GM18505 (cell line): ENCODE measurements at regions not wholly inside any gene's neighbourhood (a gene's known extent, or its start where the extent isn't known, plus 50 kb on each side); places are given as distances from the start of the nearest gene placed in this dataset.
"Not testable (repeated sequence)": the region's sequence is repeated elsewhere in the genome, so short reads cannot be mapped to it uniquely, and the experiment has no call there.

Experiments used
- ATAC-seq: cut with Tn5 transposase; IDR thresholded peaks from one replicate; pipeline ENCODE4 v1.9.1; 2021; ENCODE audit not compliant: unreplicated experiment
- POLR2A ChIP-seq: IDR thresholded peaks from 4 replicates; pipeline ENCODE4 v1.6.1; 2011; ENCODE audit warnings: borderline replicate concordance; ENCODE audit not compliant: insufficient read depth, insufficient read length; ENCODE audit errors: extremely low read depth

DNA sequence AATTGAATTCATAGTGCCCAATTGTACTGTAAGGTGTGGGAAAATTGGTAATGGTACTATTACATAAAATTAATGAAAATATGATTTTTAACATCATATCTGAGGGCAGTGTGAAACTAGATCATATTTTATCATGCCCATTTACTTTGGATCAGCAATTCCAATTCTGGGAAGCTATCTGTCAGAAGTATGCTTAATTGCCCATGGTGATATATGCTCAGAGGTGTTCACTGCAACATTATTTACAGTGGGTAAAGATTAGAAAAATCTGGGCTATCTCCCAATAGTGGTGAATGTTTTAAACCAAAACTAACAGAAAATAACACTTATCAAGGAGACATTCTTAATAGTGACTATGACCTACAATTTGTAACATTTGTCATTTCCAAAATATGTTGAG lies 1260.0 kb downstream of the BRINP3 start:
- ATAC-seq = no peak
- no peak for TF ChIP-seq POLR2A

DNA sequence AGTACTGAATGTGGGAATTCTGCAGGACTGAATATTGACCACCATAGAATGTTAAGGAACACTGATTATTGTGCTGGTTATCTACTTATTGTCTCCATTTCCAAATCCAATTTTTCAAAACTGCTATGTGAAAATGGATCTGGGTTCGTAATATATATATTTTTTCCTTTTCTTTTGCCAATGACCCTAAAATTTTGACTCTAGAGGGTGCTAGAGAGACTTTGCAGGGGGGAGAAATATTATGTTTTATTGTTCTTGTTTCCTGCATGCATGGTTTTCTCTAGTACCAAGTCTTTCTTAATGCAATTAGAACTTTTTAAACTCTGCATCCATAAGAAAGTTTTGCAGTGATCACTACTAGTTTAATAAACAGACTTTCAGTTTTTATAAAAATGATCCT lies 1256.9 kb downstream of the BRINP3 start:
- TF ChIP-seq POLR2A = no peak

DNA sequence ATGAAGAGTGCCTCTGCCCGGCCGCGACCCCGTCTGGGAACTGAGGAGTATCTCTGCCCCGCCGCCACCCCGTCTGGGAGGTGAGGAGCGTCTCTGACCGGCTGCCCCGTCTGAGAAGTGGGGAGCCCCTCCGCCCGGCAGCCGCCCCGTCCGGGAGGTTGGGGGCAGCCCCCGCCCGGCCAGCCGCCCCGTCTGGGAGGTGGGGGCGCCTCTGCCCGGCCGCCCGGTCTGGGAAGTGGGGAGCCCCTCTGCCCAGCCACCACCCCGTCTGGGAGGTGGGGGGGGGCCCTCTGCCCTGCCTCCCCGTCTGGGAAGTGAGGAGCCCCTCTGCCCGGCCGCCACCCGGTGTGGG lies 1251.9 kb downstream of the BRINP3 start:
- ATAC-seq = not testable (repeated sequence)

More for the DNA sequence above, 1256.9 kb downstream of the BRINP3 start:
- ATAC-seq = no peak

DNA sequence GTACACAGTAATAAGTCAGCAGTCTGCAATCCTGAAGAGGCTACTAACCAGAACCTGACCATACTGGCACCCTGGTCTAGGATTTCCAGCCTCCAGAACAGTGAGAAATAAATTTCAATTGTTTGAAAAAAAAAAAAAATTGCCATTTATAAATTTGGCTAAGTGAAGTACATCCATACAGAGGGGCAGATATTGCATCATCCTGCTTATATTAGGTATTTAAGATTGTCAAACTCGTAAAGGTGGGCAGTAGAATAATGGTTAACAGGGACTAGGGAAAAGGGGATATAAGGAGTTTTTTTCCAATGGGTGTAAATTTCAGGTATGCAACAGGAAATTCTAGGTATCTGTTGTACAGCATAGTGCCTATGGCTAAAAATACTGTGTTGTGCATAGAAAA lies 1250.9 kb downstream of the BRINP3 start:
- no peak for TF ChIP-seq POLR2A
- no peak for ATAC-seq

DNA sequence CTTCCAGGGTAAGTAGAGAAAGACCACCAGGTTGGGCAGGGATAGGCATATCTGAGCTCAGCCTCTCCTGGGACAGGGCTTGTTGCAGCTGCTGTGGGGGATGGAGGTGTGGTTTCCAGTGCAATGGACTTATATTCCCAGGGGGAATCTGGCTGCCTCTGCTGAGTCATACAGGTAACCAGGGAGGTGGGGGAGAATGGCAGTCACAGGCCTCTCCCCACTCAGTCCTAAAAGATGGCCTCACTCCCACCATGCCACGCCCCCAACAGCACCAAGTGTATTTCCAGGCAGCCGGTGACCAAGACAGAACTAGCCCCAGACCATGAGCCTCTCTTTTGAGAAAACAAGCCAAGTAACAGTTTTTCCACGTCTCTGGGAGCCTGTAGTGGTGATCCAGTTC lies 1240.7 kb downstream of the BRINP3 start:
- no peak for ATAC-seq
- no peak for TF ChIP-seq POLR2A

DNA sequence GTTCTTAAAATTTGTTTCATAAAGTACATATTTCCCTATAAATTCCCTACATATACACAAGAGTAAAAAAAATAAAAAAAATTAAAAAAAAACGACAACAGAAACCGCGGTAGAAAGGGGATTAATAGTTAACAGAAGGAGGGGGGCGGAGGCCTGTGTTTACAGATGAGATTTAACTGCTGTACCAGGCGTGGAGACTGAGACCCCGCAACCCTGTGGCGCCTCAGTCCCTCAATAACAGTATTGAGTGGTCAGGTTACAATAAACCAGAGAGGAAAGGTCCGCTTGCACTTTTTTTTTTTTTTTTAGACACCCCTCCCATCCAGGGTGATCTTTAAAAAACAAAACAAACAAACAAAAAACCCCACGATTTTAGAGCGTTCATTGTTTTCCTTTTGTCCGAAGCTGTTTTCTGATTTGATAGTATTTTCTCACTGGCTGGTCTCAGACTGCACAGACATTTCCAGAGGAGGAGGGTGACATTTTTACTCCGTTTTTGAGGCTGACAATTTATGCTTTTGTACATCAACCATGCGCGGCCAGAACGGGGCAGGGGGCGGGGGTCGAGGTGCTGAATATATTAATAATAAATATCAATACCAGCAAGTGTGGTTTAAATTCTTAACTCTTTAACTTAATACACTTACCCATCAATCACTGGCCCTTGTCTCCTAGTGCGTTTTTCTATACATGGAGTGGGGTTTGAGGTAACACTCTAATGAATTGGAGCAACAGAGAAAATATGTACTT lies 1223.9 kb downstream of the BRINP3 start:
- ATAC-seq = no peak
- TF ChIP-seq POLR2A = no peak

DNA sequence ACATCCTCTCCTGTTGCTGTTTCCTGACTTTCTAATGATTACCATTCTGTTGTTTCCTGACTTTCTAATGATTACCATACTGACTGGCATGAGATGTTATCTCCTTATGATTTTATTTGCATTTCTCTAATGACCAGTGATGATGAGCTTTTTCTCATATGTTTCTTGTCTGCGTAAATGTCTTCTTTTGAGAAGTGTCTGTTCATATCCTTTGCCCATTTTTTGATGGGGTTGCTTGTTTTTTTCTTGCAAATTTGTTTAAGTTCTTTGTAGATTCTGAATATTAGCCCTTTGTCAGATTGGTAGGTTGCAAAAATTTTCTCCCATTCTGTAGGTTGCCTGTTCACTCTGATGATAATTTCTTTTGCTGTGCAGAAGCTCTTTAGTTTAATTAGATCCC lies 1216.5 kb downstream of the BRINP3 start:
- not testable (repeated sequence) for ATAC-seq

DNA sequence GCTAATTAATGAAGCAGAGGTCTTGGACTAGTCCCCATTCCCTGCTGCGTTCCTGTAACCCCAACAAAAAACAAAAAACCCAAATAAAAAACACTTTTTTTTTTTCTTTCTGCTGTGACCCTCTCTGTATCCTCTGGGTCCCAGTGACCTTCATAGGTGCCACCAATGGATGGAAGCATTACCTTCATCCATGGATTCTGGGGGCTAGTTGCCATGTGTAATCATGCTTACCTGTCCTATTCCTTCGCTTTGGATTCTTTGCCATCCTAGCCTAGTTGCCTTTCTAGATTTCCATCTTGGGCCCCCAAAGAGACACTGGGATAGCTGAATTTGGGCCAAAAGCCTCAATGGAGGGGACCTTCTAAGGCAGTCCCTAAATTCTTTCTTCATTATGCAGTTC lies 1208.7 kb downstream of the BRINP3 start:
- no peak for ATAC-seq
- TF ChIP-seq POLR2A = no peak

DNA sequence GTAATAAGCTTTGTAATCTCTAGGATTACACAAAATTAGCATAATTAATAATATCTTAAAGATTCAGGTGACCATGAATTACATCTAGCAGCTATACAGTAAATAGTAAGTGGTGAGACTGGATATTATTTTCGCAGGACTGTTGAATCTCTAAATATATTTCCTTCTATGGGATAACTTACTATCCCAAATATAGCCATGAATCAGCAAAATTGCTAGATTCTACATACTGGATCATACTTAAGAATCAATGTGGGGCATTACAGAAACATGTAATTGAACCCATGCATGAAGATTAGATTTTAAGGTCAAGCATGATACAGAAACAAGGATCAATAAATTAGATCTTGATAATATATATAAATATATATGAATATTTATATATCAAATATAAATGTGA lies 1203.4 kb downstream of the BRINP3 start:
- no peak for ATAC-seq

DNA sequence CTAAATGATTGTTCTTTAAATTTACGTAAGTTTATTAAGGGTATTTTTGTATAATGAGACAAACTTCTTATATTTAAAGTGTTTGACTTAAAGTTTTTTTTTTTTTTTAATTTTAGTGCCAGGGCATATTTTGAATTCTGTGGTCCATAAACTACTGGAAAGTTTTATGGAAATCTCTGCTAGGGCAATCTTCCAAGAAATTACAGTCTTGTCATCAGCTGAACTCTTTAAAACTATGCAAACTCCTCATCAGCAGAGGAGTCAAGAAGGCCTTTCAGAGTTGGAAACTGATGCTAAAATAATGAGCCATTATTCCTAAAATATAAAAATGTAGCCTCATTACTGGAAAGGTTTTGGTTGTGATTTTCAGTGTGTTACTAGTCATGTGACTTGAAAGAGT lies 1201.9 kb downstream of the BRINP3 start:
- TF ChIP-seq POLR2A = no peak
- no peak for ATAC-seq

More for the DNA sequence above, 1203.4 kb downstream of the BRINP3 start:
- no peak for TF ChIP-seq POLR2A

DNA sequence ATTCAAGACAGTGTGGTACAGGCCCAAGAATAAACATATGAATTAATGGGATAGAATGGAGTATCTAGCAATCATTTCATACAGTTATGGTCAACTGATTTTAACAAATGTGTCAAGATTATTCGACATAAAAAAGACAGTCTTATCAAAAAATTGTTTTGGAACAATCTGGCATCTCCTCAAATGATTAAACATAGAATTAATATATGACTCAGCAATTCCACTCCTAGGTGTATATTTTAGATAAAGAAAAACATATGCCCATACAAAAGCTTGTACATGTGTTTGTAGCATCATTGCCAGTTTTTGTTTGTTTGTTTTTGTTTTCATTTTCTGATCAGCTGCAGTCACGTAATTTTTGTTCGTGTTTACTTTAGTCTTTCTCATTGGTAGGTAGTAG lies 1188.3 kb downstream of the BRINP3 start:
- ATAC-seq = no peak
- no peak for TF ChIP-seq POLR2A

DNA sequence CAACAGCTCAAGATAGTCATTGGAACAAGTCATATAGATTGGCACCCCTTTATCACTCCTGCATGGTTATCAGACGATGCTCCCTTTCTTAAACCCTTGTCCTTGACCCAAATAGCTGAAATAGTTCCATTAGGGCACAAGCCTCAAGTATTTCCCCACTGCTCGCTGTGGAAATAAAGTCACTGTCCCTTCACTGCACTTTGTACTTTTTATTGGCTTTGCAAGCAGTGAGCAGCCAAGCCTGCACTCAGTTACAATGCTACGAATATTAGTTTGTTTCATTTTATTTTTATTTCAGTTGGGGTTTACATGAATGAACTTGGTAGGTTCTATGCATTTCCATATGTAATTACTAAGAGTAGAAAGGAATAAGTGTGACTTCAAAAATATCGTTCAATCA lies 1176.4 kb downstream of the BRINP3 start:
- no peak for ATAC-seq
- TF ChIP-seq POLR2A = no peak

DNA sequence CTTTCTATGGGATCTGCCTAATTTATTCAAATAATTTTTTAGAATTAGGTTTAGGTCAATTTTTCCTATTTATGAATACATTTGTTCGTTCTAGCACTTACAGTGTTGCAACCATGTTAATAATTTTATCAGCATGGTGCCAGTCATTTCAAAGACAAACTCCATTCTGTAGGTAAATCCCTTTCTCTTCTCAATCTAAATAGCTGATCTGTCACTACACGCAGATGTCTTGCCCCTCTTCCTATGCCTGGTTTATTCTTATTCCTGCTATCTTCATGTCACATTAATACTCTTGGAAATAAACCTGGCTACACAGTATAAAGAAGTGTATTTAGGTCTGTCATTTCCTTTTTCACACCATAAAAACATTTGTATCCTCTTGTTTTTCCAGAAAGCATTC lies 1172.4 kb downstream of the BRINP3 start:
- no peak for TF ChIP-seq POLR2A
- ATAC-seq = no peak

DNA sequence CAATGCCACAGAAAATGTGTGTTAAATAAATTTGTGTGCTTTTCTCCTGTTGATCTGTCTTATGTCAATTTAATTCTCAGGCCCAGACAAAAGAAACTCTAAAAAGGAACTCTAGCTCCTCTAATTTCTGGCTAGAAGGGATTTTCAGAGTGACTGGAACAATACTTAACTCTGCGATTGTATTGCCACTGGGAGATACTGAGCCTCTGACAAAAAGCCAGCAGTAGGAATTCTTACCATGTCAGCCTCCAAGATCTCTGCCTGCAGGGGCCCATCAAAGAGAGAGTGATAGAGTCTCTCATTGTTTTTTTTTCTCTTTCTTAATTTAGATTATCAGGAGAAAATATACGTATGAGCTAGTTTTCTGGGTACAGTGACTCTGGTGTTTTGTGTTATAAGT lies 1165.7 kb downstream of the BRINP3 start:
- no peak for TF ChIP-seq POLR2A
- no peak for ATAC-seq

DNA sequence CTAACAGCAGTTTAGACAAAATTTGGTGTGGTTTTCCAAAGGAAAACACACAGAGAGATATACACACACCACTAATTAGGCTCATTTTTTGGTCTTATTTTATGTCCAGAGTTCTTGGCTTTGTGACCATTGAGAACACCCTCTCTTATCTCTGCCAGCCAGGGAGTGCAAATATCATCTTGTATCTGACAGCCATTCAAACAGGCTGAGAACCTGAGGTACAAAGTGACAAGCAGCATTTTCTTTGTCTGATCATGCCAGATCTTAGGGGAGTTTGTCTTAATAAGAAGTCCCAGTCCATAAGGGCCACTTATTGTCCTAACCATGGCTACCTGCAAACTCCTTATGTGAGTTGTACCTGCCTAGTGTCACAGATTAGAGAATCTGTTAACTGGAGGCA lies 1165.2 kb downstream of the BRINP3 start:
- TF ChIP-seq POLR2A = no peak
- no peak for ATAC-seq
